Posterior cingulate gyrus (tissue), 11 donors: ENCODE measurements at regions not wholly inside any gene's neighbourhood (a gene's known extent, or its start where the extent isn't known, plus 50 kb on each side); places are given as distances from the start of the nearest gene placed in this dataset.

Source experiments
- DNase-seq, 10 donors: peaks; one replicate each; pipeline versions ENCODE4 v3.0.0 to v3.0.0-alpha.2; 2020 to 2021; ENCODE audit warnings: mixed read lengths in 3 of 10
- intact Hi-C: fragments of 100-400 bp; cut with DNase I; formaldehyde crosslinking; loops from one replicate; pipeline ENCODE4 v1.15.1; 2023

DNA sequence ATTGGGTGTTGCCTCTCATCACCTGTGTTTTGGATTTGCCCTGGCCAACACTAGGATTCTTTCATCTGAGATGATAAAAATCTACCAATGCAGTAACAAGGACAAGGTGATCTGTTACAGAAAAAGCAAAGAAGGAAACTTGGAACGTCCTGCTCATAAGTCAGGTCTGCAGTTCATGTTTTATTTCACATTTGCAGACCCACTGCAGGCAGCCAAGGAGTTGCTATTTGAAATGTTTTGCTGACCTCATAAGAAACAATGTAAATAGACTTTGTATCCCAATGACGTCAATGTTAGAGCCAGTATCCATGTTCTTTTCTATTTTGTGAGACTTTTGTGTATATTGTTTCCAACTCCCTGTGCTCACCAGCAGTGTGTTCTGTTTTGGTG, 312.9 kb downstream of the DEPDC1B start:
- intact Hi-C loops: loop anchor here (10.0 kb wide), 2 partner anchors 92 to 198 kb away; no protein-coding TSS in a partner anchor
- DNase-seq: no peak

DNA sequence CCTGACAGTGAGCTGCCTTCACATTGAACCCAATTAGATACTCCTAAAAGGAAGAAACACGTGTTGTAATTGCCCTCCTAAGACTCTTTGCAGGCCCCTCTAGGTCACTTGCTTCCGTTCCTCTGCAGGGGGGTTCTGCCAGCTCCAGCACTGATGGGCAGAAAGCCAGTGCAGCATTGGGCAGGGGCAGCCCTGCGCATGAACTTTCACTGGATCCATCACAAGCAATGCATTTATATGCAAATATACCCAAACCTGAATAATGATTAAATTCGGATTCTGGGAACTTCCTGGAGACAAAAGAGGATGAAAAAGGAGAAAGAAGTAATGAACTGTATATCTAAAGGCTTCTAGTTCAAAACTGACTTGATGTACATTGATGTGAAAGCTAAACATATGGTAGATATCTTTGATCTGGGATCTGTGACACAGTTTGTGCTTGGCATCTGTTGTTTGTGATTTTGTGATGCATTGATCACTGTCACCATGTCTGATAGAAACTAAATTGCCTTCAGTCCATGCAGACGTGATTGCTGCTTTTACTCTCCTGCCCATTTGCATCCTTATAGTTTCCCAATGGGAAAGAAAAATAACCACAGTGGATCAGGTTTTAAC, 313.4 kb downstream of the DEPDC1B start:
- intact Hi-C loops: loop anchor here (10.0 kb wide), 2 partner anchors 92 to 198 kb away; no protein-coding TSS in a partner anchor
- no peak for DNase-seq

DNA sequence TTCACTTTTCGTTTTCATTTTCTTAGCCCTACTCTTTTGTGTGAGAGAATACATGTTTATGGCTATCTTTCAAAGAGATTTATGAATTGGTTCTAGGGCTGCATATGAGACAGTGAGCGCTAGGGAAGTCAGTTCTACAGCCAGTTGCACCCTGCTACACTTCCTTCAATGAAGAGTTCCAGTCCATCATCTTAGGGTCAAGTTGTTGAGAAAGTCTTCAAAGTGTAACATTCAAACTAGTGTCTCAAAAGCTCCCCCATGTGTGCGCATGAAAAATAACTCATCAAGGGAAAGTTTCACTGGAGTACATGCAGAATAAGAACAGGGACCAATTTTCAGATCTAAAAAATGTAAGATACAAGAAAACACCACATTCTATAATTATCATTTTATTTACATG, 317.2 kb downstream of the DEPDC1B start:
- DNase-seq: no peak
- intact Hi-C loops: loop anchor here (2.0 to 10.0 kb wide), 3 partner anchors 88 to 572 kb away; no protein-coding TSS in a partner anchor

DNA sequence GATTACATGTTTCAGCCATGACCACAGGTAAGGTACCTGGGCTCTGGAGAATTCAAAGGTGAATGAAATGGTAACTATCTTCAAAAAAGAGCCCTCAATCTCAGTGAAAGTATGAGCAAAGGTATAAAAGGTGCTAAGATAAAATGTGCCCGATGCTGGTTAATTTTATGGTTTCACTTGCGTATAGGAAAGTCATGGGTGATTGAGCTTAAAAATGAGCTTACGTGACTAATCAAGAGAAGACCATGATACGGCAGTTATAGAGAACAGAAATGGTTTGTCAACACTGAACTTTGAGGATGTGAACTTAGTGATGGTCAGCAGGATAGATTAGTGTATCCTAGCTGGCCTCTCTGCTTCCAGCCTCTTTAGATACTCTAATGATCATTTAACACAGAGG, 320.1 kb downstream of the DEPDC1B start:
- intact Hi-C loops: loop anchor here (10.0 kb wide), 2 partner anchors 85 to 205 kb away; no protein-coding TSS in a partner anchor
- DNase-seq: no peak

DNA sequence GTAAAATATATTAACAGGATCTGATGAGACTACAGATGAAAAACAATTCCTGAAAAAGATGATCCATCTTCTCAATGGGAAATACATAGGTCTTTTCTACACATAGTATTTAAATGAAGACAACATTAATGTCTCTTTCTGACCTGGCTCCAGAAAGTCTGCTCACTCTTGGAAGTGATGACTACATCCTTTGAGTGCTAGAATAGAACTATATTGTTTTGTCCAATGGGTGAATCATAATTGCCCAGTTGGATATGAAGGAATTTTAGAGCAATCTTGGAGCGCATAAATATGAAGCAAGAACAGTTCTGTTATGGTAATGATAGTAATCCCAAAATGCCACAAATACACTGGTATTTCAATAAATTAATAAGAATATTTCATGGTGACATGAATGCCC, 322.1 kb downstream of the DEPDC1B start:
- intact Hi-C loops: no loop called here
- DNase-seq: no peak

DNA sequence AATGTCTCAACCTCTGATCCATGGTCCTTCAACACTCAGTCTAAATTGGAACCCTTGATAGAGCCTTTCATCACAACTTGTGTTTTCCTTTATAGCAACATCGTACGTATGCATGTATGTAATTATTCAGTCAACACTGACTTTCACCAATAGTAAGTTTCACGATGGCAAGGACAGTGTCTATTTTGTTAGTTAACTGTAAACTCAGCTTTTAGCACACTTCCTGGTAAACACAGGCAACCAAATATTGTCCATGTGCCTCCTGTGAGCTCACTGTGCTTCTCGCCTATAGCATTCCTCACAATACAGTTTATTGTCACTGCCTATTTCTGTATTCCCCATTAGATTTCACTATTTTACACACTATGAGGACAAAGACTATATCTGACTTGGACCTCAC, 323.1 kb downstream of the DEPDC1B start:
- no peak for DNase-seq
- intact Hi-C loops: no loop called here

DNA sequence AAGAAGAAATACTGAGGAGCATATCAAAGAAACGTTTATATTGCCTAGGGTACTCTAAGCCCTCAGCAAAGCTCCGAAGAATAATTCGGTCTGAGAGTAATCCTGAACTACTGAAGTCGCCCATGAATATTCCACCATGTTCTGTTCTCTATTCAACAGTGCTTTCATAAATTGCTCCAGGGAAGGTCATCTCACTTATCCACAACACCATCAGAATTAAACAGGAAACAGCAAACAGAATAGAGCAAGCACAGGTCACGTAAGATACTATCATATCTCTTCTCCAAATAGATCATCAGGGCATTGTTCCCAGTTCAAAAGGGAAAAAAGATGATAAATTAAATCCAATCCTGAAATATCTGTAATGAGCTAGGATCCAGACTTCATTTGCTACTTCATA, 325.6 kb downstream of the DEPDC1B start:
- intact Hi-C loops: no loop called here
- DNase-seq: no peak

DNA sequence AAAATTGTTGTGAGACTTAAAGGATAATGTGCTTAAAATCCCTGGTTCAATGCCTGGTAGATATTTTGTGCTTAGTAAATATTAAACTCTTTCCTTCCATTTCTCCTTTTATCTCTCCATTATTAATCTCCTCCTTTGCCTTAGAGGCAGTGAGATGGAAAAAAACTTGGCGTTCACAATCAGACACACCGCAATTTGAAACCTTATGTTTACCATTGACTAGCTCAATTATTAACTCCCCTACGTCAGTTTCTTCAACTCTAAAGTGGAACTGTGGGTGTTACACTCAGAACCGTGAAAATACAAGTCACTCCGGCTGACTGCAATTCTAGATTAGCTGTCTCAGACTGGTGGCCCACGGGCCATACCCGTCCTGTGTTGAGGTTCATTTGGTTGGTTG, 327.2 kb downstream of the DEPDC1B start:
- intact Hi-C loops: no loop called here
- DNase-seq: no peak

DNA sequence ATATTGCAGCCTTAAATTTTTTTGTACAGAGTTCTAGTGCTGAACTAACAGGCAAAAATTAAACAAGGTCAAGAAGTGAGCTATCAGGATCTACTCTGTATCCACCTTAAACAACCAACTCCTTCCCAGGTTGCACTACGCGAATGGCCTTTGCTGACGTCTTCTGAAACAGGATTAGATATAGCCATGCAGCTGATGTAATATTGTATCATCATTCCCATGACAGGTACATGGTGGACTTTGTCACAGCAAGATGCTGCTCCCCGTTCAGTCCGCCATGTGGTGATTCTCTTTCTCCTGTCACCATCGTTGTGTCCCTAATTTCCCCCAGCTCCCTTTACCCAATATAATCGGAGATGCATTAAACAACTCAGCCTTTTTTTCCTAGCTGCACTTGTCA, 328.9 kb downstream of the DEPDC1B start:
- intact Hi-C loops: no loop called here

DNA sequence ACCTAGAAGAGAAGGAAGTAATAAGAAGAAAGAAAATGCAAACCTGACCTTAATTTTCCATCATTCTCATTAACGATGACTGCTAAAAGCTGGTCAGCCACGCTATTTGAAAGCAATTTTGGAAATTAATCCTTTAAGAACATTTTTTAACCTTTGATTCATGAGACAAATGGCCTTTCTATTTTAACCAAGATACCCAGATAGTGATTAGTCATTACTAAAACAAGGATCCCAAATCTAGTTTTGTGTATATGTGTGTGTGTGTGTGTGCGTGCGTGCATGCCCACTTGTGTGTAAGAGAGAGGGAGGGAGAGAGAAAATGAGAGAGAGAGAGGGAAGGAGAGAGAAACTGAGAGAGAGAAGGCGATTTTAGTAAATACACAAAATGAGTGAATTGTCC, 329.5 kb downstream of the DEPDC1B start:
- DNase-seq: no peak
- intact Hi-C loops: no loop called here

More for the DNA sequence above, 328.9 kb downstream of the DEPDC1B start:
- DNase-seq: no peak

DNA sequence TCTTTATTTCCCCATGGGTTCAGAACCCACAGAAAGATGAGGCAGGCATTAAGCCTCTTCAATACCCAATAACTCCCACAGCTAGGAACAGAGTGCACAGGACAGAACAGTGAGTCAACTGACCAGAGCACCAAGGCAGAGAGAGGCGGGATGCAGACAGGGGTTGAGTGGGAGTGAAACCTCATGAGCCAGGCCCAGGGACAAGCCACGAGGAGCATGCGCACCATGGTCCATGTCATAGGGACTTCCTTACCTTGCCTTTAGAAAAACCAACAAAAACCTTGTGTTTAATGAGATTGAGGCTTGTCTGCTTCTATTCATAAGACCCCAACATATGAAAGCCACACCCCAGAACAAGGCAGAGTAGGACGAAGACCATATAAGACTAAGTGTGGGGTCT, 330.6 kb downstream of the DEPDC1B start:
- DNase-seq: no peak
- intact Hi-C loops: no loop called here

DNA sequence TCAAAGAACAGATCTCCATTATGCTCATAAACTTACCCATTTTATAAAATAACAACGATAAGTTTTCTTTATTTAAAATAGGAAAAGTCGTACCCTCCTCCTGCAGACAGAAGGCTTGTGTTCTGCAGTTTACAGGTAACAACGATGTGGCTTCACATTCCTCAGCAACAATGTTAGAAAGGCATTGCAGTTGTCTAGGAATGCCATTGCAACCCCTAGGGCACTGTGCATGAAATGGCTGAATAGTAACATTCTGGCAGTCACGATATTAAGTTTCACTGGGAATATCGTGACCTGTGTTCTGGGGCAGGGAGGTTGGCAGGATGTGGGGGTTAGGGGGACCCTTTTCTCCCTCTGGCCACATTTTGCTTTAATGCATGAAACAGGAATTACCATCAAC, 331.9 kb downstream of the DEPDC1B start:
- intact Hi-C loops: no loop called here
- DNase-seq: no peak

DNA sequence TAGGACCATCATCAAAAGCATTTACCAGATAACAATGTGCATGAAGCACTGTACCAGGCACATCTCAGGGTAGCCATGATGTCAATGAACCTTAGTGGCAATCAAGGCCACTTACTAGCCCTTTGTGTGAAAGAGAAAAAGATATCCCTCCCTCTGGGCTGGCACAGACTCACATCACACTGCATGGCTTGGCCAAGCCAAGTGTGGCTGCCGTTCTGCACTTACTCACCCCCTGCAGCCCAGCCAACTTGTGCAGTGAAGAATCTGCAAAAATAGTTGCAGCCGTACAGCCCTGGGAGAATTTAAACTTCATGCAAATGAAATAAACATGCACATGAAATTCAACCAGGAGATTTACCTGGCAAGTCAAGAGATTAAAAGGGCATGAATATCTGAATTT, 333.5 kb downstream of the DEPDC1B start:
- intact Hi-C loops: no loop called here
- peak in 2 of 10 donors; percentile 57 to 76 for DNase-seq

DNA sequence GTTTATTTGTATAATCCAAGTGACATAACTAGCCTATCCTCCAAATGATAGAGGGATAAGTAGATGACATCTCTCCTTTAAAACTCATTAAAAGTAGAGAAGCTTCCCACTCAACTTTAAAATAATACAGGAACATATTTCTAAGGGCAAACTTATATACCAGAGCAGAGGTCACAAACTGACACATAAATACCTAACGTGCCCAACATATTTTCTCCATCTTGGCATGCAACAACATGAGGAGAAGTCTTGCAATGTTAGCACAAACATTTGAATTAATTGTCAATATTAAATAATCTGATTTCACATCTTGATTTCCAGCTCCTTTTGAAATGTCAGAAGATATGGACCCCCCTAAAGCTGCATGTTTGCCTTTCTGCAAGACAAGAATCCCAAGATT, 335.0 kb downstream of the DEPDC1B start:
- DNase-seq: no peak
- intact Hi-C loops: no loop called here

DNA sequence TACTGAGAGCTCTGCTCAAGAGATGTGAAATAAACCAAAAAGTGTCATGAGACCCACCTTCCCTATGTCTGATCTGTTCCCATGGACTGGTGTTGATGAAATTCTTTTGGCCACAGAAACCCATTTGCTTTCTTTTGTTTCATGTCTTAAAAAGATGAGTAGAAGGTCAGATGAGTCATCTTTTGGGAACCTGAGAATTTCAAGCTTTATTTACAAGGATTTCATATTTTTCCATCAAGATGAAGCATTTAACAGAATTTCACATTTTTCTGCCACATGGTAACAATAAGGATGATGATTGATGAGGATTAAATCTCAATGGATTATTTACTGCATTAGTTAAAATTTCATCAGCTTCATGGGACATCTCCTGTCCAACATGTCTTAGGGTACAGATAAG, 337.8 kb downstream of the DEPDC1B start:
- no peak for DNase-seq
- intact Hi-C loops: no loop called here

DNA sequence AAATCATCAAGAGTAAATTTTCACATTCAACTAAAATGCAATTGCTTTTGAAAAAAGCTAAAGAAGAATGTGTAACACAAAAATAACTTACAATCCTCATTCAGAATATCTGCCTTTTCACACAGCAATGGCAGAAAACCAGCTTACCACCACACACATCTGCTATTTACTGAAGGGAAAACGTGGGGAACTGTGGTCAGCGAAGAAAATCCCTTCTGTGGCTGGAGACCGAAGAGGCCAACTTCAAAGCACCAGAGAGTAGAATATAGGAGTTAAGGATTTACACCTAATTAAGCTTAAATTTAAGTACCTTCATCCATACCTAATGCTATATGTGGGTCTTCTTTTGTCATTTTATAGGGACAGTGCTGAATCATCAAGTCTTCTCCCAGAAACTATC, 339.6 kb downstream of the DEPDC1B start:
- intact Hi-C loops: no loop called here
- DNase-seq: no peak

DNA sequence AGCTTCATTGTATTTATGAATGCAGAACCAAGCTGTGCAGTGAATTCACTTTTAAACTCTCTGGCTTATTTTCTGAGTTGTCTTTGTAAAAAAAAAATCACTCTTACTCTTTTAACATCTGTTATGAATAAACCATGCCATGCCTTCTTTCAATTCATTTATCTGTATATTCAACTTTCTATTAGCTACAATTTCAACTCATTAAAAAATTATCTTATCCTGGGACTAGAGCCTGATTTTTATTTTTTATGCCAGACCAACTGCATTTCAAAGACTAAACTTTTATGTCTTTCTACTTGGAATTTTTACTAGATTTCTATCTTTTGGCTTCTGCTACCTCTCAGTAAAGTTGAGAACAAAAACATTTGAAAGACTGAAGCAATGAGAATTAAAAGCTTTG, 342.7 kb downstream of the DEPDC1B start:
- intact Hi-C loops: no loop called here
- DNase-seq: no peak

DNA sequence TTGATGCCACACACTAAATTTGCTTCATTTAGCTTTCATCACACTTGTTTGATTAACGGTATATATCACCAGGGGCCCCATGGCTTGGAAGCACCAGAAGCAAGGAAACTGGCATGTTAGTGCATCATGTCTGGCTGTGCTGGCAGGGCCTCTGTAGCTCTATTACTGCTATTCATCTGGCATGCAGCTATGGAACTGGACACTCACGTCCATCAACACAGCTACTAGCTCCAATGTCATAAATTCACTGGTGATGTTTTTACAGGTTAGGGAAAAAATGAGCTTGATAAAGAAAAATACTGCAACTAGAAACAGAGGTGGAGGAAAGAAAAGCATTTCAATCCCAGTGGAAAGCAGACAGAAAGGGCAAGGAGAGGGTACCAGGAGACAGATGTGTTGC, 343.2 kb downstream of the DEPDC1B start:
- intact Hi-C loops: no loop called here
- DNase-seq: no peak

DNA sequence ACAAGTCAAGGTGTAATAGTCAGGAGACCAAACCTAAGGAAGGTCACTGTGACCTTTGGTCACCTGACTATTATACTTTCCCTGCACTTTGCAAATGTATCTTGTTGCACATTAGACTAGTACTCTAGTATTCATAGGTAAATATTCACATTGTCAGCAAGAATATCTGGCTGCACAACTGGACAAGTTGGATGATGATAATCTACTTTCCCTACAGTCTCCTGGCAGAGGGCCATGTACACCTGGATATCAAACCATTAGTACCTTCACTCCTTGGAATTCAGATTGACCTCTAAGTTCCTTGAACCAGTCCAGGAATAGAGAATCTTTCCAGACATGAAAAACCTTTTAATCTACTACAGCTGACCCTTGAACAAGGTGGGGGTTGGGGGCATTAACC, 344.8 kb downstream of the DEPDC1B start:
- DNase-seq: no peak
- intact Hi-C loops: no loop called here

DNA sequence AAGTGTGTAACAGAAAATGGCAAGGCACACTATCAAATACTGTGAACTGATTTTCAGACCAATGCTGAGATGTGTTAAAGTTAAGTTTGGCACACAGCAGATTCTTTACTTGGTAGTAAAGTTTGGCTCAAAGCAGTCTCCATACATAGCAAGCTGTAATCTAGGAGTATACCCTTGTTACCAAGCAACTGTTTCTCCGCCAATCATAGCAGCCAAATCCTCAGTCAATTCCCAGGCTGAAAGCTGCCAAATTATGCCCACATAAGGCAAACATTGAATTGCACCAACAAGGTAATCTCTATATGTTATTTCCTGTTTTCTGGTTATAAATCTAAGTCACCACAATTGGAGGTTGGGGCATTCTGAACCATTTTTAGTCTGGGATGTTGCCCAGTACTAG, 345.7 kb downstream of the DEPDC1B start:
- intact Hi-C loops: no loop called here
- DNase-seq: no peak

DNA sequence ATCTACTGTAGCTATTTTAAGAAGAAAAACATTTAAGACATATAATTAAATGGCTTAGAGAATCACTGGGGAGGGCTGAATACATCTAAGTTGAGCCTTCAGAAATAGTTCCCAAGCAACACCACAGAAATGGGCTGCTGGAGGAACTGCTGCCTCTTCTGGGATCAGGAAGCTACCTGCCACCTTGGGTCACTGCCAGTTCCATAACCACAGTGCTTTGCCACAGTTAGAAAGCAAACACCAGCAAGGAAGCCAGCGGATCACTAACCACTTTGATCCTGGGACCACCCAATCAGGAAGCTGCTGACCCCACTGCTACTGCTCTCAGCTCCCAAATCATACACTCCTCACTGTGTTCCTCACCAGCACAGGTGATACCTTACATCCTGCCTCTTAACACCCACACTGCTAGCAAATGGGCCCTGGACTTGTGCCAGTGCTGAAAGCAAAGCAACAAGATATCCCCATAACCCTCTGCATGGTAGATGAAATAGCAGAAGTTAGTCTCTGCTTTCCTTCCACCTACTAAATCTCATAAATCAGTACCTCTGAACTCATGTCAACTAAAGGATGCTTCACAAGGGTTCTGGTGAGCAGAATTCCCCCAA, 346.9 kb downstream of the DEPDC1B start:
- DNase-seq: no peak
- intact Hi-C loops: no loop called here

DNA sequence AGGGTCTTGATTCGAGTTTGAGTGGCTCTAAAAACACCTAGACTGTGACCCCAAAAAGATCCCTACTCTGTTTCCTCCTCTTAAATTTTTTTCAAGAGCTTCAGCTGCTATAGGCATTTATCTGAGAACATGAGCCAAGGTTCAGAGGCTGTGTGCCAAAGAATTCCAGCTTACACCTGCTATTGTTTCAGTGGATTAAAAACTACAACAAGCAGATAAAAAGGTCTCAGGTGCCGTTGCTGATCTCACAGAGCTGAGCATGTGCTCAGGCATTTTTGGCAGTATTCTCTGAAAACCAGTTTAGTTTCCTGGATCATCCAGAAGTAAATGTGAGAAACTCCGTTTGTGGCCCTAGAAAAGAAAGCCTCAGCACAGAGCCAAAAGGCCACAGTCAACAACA, 349.2 kb downstream of the DEPDC1B start:
- DNase-seq: no peak

More for the DNA sequence above, 349.2 kb downstream of the DEPDC1B start:
- intact Hi-C loops: no loop called here
